Spleen (tissue), 11 donors: ENCODE measurements at regions not wholly inside any gene's neighbourhood (a gene's known extent, or its start where the extent isn't known, plus 50 kb on each side); places are given as distances from the start of the nearest gene placed in this dataset.
"Not testable (repeated sequence)": the region's sequence is repeated elsewhere in the genome, so short reads cannot be mapped to it uniquely, and the experiment has no call there.

ENCODE experiments used
- DNase-seq: peaks from one replicate; pipeline ENCODE4 v3.0.0-alpha.2; 2020
- H3K27ac ChIP-seq, 8 donors: fragments of 200-600 bp; sonication (generic) in 7 of 8; 1 replicate in 4 of 8; 2 replicates in 4 of 8; pipeline versions ENCODE4 v1.5.0 to v1.8.0; 2016 to 2021; ENCODE audit warnings: inconsistent platforms in 4 of 8, mild to moderate bottlenecking in 4 of 8, moderate library complexity in 1 of 8
- H3K27me3 ChIP-seq, 7 donors: fragments of 200-600 bp; sonication (generic) in 6 of 7; replicated peaks in 1 of 7; 1 replicate in 4 of 7; 2 replicates in 3 of 7; pipeline versions ENCODE4 v1.5.0 to v1.8.0; 2016 to 2021; ENCODE audit warnings: inconsistent platforms in 3 of 7, mild to moderate bottlenecking in 1 of 7
- H3K36me3 ChIP-seq, 6 donors: fragments of 200-600 bp; sonication (generic) in 5 of 6; 1 replicate in 4 of 6; 2 replicates in 2 of 6; pipeline versions ENCODE4 v1.5.0 to v1.8.0; 2016 to 2021; ENCODE audit warnings: inconsistent platforms in 2 of 6
- H3K4me1 ChIP-seq, 6 donors: fragments of 200-600 bp; sonication (generic) in 5 of 6; 1 replicate in 3 of 6; 2 replicates in 3 of 6; pipeline versions ENCODE4 v1.5.0 to v1.8.0; 2016 to 2021; ENCODE audit warnings: inconsistent platforms in 3 of 6
- H3K4me3 ChIP-seq, 8 donors: fragments of 200-600 bp; sonication (generic) in 7 of 8; 1 replicate in 4 of 8; 2 replicates in 4 of 8; pipeline versions ENCODE4 v1.5.0 to v1.8.0; 2016 to 2021; ENCODE audit warnings: inconsistent platforms in 4 of 8, mild to moderate bottlenecking in 4 of 8, moderate library complexity in 2 of 8
- H3K9me3 ChIP-seq, 8 donors: fragments of 200-600 bp; sonication (generic) in 7 of 8; 1 replicate in 4 of 8; 2 replicates in 4 of 8; pipeline versions ENCODE4 v1.5.0 to v1.8.0; 2016 to 2021; ENCODE audit warnings: inconsistent platforms in 4 of 8
- CTCF ChIP-seq, 11 experiments: fragments of 200-600 bp in 7 of 11; fragments of 450-650 bp in 4 of 11; sonication (generic) in 4 of 11; IDR thresholded peaks in 8 of 11; conservative IDR thresholded peaks in 3 of 11; 1 replicate in 7 of 11; 2 replicates in 4 of 11; pipeline versions ENCODE4 v1.4.0 to v1.8.0; 2016 to 2021; ENCODE audit warnings: antibody characterized with exemption in 11 of 11, inconsistent platforms in 4 of 11, mild to moderate bottlenecking in 1 of 11
- POLR2A ChIP-seq, 3 donors: fragments of 450-650 bp; IDR thresholded peaks; one replicate each; pipeline ENCODE4 v1.5.1; 2017; ENCODE audit warnings: antibody characterized with exemption in 3 of 3, mild to moderate bottlenecking in 1 of 3
- POLR2AphosphoS5 ChIP-seq, 3 donors: sonication (generic); formaldehyde crosslinking; IDR thresholded peaks; one replicate each; pipeline ENCODE4 v1.5.1; 2017; ENCODE audit warnings: antibody characterized with exemption in 3 of 3
- WGBS, 5 donors: extraction: QIAGEN DNeasy Blood & Tissue Kit in 3 of 5; methylation state at CpG; one replicate each; pipeline versions ENCODE4 v1.1.5 to v1.1.7; 2013 to 2018; 5-methylcytosine and 5-hydroxymethylcytosine counted together
- intact Hi-C: fragments of 100-400 bp; cut with DNase I; formaldehyde crosslinking; loops from one replicate; pipeline ENCODE4 v1.15.0; 2023; ENCODE audit warnings: low total_unique reads
- donor health status: healthy with polysubstance abuse.
- donor health status: DM: no; HTN: no; CAD: no; lungs with moderate emphysema.
- donor health status: DM: no; HTN: no; CAD: no.
- donor health status: Bipolar disorder and iron deficiency.
- donor health status: healthy.
- donor health status: DM: no; HTN: no; CAD: no.
- donor health status: DM: yes; HTN: yes; CAD: no.

- H3K4me3 ChIP-seq, result no peak overlapping the region
- no peak for DNase-seq
- no peaks in the 10 kb centered on the region for H3K4me1 ChIP-seq
- no peak overlapping the region for H3K27ac ChIP-seq
- no peaks in the 10 kb centered on the region for H3K36me3 ChIP-seq
- TF ChIP-seq POLR2AphosphoS5 (IDR thresholded peaks at IDR 0.05) (no peak), POLR2A (IDR thresholded peaks at IDR 0.05) (no peak), CTCF (IDR thresholded peaks at IDR 0.05 in 8 of 11, conservative IDR thresholded peaks at IDR 0.05 in 3 of 11) (no peak)
- WGBS, 5 donors, result 89 to 97% (median 91%) methylated on average over 9 of the region's 9 CpGs
- no peaks in the 10 kb centered on the region for H3K27me3 ChIP-seq
- H3K9me3 ChIP-seq, result peaks cover 0 to 12% (median 0%) of the 10 kb centered on the region in 8 donors
- intact Hi-C loops, result no loop called here
Measured at GRCh38 chr2:133894429-133894828, 326.2 kb upstream of the NCKAP5 start.

GRCh38 chr2:133897838-133898237 is 329.6 kb upstream of the NCKAP5 start:
- H3K27ac ChIP-seq, H3K4me3 ChIP-seq, intact Hi-C loops, H3K36me3 ChIP-seq, DNase-seq, H3K27me3 ChIP-seq, H3K4me1 ChIP-seq: not testable (repeated sequence)
- H3K9me3 ChIP-seq, result peaks cover 0 to 12% (median 0%) of the 10 kb centered on the region in 8 donors
- WGBS, 5 donors, result 73 to 85% (median 74%) methylated on average over 4 of the region's 4 CpGs

- TF ChIP-seq CTCF (IDR thresholded peaks at IDR 0.05 in 8 of 11, conservative IDR thresholded peaks at IDR 0.05 in 3 of 11) (no peak), POLR2A (IDR thresholded peaks at IDR 0.05) (no peak), POLR2AphosphoS5 (IDR thresholded peaks at IDR 0.05) (no peak)
- peaks cover 0 to 4% (median 0%) of the 10 kb centered on the region in 7 donors for H3K27me3 ChIP-seq
- DNase-seq, result no peak
- H3K27ac ChIP-seq, result no peak overlapping the region
- no peaks in the 10 kb centered on the region for H3K4me1 ChIP-seq
- 69 to 77% (median 76%) methylated on average over 3 of the region's 3 CpGs for WGBS, 5 donors
- no peaks in the 10 kb centered on the region for H3K36me3 ChIP-seq
- H3K9me3 ChIP-seq, result no peaks in the 10 kb centered on the region
- H3K4me3 ChIP-seq, result no peak overlapping the region
- intact Hi-C loops, result no loop called here
Measured at GRCh38 chr2:133900909-133901308, 332.6 kb upstream of the NCKAP5 start.

- Histone ChIP-seq H3K27me3 (peaks cover 0 to 4% (median 0%) of the 10 kb centered on the region in 7 donors), H3K27ac (no peak overlapping the region), H3K4me1 (no peaks in the 10 kb centered on the region), H3K4me3 (no peak overlapping the region), H3K36me3 (no peaks in the 10 kb centered on the region), H3K9me3 (peaks cover 0 to 16% (median 3%) of the 10 kb centered on the region in 8 donors)
- intact Hi-C loops, result no loop called here
- no peak for DNase-seq
- TF ChIP-seq POLR2A (IDR thresholded peaks at IDR 0.05), result no peak
- no peak for TF ChIP-seq CTCF (IDR thresholded peaks at IDR 0.05 in 8 of 11, conservative IDR thresholded peaks at IDR 0.05 in 3 of 11)
Measured at GRCh38 chr2:133906396-133906795, 338.1 kb upstream of the NCKAP5 start.

GRCh38 chr2:133906926-133907325 is 338.7 kb upstream of the NCKAP5 start:
- no peak for DNase-seq
- Histone ChIP-seq H3K36me3 (no peaks in the 10 kb centered on the region), H3K27me3 (peaks cover 0 to 4% (median 0%) of the 10 kb centered on the region in 7 donors), H3K4me3 (no peak overlapping the region), H3K4me1 (no peaks in the 10 kb centered on the region), H3K27ac (no peak overlapping the region), H3K9me3 (peaks cover 0 to 16% (median 3%) of the 10 kb centered on the region in 8 donors)
- TF ChIP-seq POLR2AphosphoS5 (IDR thresholded peaks at IDR 0.05), result no peak
- no peak for TF ChIP-seq POLR2A (IDR thresholded peaks at IDR 0.05)
- TF ChIP-seq CTCF (IDR thresholded peaks at IDR 0.05 in 8 of 11, conservative IDR thresholded peaks at IDR 0.05 in 3 of 11), result no peak
- intact Hi-C loops, result no loop called here
